Neural cell (in vitro differentiated cells): ENCODE measurements at regions not wholly inside any gene's neighbourhood (a gene's known extent, or its start where the extent isn't known, plus 50 kb on each side); places are given as distances from the start of the nearest gene placed in this dataset.

Experiments used
- H2AFZ ChIP-seq: fragments of 200-600, 300-800 bp; sonication (generic), shearing (Covaris generic); 2 replicates; pipeline ENCODE4 v1.6.0; 2014; ENCODE audit warnings: low read depth, mild to moderate bottlenecking, antibody characterized with exemption, low read length, moderate library complexity
- H3F3A ChIP-seq: fragments of 200-600 bp; shearing (Covaris generic); 2 replicates; pipeline ENCODE4 v1.6.1; 2016; ENCODE audit warnings: mild to moderate bottlenecking, moderate library complexity, mixed read lengths, antibody characterized with exemption, low read length; ENCODE audit not compliant: insufficient read depth, poor library complexity, severe bottlenecking
- H3K27ac ChIP-seq: fragments of 200-600, 300-800 bp; sonication (generic), shearing (Covaris generic); 2 replicates; pipeline ENCODE4 v1.5.1; 2014; ENCODE audit warnings: mild to moderate bottlenecking, low read length, moderate library complexity
- H3K27me3 ChIP-seq: fragments of 300-800, 200-600 bp; sonication (generic), shearing (Covaris generic); 2 replicates; pipeline ENCODE4 v1.6.0; 2014; ENCODE audit warnings: mild to moderate bottlenecking, low read depth, low read length, moderate library complexity; ENCODE audit not compliant: insufficient read depth
- H3K36me3 ChIP-seq: fragments of 300-800, 200-600 bp; sonication (generic), shearing (Covaris generic); 2 replicates; pipeline ENCODE4 v1.5.1; 2014; ENCODE audit warnings: mild to moderate bottlenecking, antibody characterized with exemption, low read length, moderate library complexity; ENCODE audit not compliant: insufficient read depth
- H3K4me2 ChIP-seq: fragments of 300-800, 200-600 bp; sonication (generic), shearing (Covaris generic); 2 replicates; pipeline ENCODE4 v1.6.0; 2014; ENCODE audit warnings: mild to moderate bottlenecking, low read length
- H3K4me3 ChIP-seq: fragments of 300-800, 200-600 bp; sonication (generic), shearing (Covaris generic); 2 replicates; pipeline ENCODE4 v1.5.1; 2014; ENCODE audit warnings: mild to moderate bottlenecking, low read length, moderate library complexity
- H3K79me2 ChIP-seq: fragments of 200-600 bp; shearing (Covaris generic); replicated peaks from 2 replicates; pipeline ENCODE4 v1.6.0; 2014; ENCODE audit warnings: mild to moderate bottlenecking, low read length, moderate library complexity; ENCODE audit not compliant: insufficient read depth
- H3K9ac ChIP-seq: fragments of 300-800, 200-600 bp; sonication (generic), shearing (Covaris generic); 2 replicates; pipeline ENCODE4 v1.6.1; 2016; ENCODE audit warnings: mild to moderate bottlenecking, low read length, mixed read lengths
- H3K9me2 ChIP-seq: fragments of 200-600 bp; shearing (Covaris generic); 2 replicates; pipeline ENCODE4 v1.6.1; 2016; ENCODE audit warnings: mild to moderate bottlenecking, low read length, mixed read lengths; ENCODE audit not compliant: insufficient read depth
- H3K9me3 ChIP-seq: fragments of 200-600, 300-800 bp; sonication (generic), shearing (Covaris generic); 2 replicates; pipeline ENCODE4 v1.6.1; 2016; ENCODE audit warnings: mild to moderate bottlenecking, mixed run types, low read length, moderate library complexity, mixed read lengths
- H4K20me1 ChIP-seq: fragments of 200-600 bp; shearing (Covaris generic); 2 replicates; pipeline ENCODE4 v1.6.1; 2016; ENCODE audit warnings: mild to moderate bottlenecking, mixed run types; ENCODE audit not compliant: insufficient read depth
- CTCF ChIP-seq: fragments of 450-650 bp; IDR thresholded peaks from 2 replicates; pipeline ENCODE4 v1.5.1; 2014; ENCODE audit warnings: antibody characterized with exemption, mild to moderate bottlenecking, moderate library complexity; ENCODE audit not compliant: poor library complexity, severe bottlenecking
- EP300 ChIP-seq: fragments of 450-650 bp; conservative IDR thresholded peaks from 2 replicates; pipeline ENCODE4 v1.6.1; 2014; ENCODE audit warnings: antibody characterized with exemption, mild to moderate bottlenecking, moderate library complexity; ENCODE audit not compliant: poor library complexity, severe bottlenecking
- EZH2 ChIP-seq: fragments of 200-600, 300-800 bp; shearing (Covaris generic), sonication (generic); IDR thresholded peaks from 2 replicates; pipeline ENCODE4 v1.6.1; 2014; ENCODE audit warnings: antibody characterized with exemption, low read length, borderline replicate concordance, mild to moderate bottlenecking; ENCODE audit not compliant: insufficient read depth, poor library complexity, severe bottlenecking
- MXI1 ChIP-seq: fragments of 450-650 bp; conservative IDR thresholded peaks from 2 replicates; pipeline ENCODE4 v1.6.1; 2014; ENCODE audit warnings: antibody characterized with exemption, mild to moderate bottlenecking; ENCODE audit not compliant: poor library complexity, severe bottlenecking
- POLR2AphosphoS5 ChIP-seq: IDR thresholded peaks from 2 replicates; pipeline ENCODE4 v1.6.1; 2012
- RAD21 ChIP-seq: fragments of 450-650 bp; conservative IDR thresholded peaks from 2 replicates; pipeline ENCODE4 v1.6.1; 2014; ENCODE audit warnings: antibody characterized with exemption, mild to moderate bottlenecking, moderate library complexity
- REST ChIP-seq: IDR thresholded peaks from 2 replicates; pipeline ENCODE4 v1.6.1; 2012; ENCODE audit warnings: borderline replicate concordance
- SMC3 ChIP-seq: fragments of 450-650 bp; conservative IDR thresholded peaks from 2 replicates; pipeline ENCODE4 v1.6.1; 2014; ENCODE audit warnings: antibody characterized with exemption, mild to moderate bottlenecking, moderate library complexity; ENCODE audit not compliant: poor library complexity
- TAF1 ChIP-seq: IDR thresholded peaks from 2 replicates; pipeline ENCODE4 v1.6.1; 2012; ENCODE audit warnings: low read depth

DNA sequence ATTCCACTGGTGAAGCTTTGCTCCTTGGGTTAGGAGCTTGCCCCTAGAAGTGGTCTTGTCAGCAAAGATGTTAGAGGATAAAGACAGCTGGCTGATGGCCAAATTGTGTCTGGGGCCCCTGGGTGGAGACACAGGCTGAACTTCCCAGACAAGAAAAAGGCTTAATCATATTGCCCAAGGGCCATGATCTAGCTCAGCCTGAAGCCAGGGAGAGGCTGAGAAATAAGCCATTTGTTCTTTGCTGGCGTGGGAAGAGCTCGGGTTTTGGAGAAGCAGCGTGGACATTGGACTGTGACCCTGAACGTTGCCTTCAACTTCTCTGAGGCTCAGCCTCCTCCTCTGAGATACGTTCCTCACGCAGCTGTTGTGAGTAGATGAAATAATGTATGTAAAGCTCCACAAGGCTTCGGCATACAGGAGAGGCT is 153.0 kb downstream of the ZFP36L2 start:
- H3K27ac ChIP-seq, result no peak overlapping the region
- no peaks in the 10 kb centered on the region for H3K9me2 ChIP-seq
- H3K4me3 ChIP-seq, result no peak overlapping the region
- H3K79me2 ChIP-seq, result no peaks in the 10 kb centered on the region
- no peaks in the 10 kb centered on the region for H3K36me3 ChIP-seq
- no peak overlapping the region for H2AFZ ChIP-seq
- H3F3A ChIP-seq, result no peaks in the 10 kb centered on the region
- H3K27me3 ChIP-seq, result no peaks in the 10 kb centered on the region
- H3K9ac ChIP-seq, result no peak overlapping the region
- no peaks in the 10 kb centered on the region for H3K9me3 ChIP-seq
- H3K4me2 ChIP-seq, result no peak overlapping the region
- TF ChIP-seq EP300, result no peak
- no peak for TF ChIP-seq TAF1
- TF ChIP-seq CTCF, result no peak
- no peaks in the 10 kb centered on the region for H4K20me1 ChIP-seq

- H3K9me2 ChIP-seq, result no peaks in the 10 kb centered on the region
- no peak overlapping the region for H3K4me3 ChIP-seq
- H3F3A ChIP-seq, result no peaks in the 10 kb centered on the region
- no peak overlapping the region for H3K4me2 ChIP-seq
- H3K9me3 ChIP-seq, result no peaks in the 10 kb centered on the region
- H3K9ac ChIP-seq, result no peak overlapping the region
- H3K27me3 ChIP-seq, result no peaks in the 10 kb centered on the region
- H2AFZ ChIP-seq, result no peak overlapping the region
- H3K27ac ChIP-seq, result no peak overlapping the region
- TF ChIP-seq SMC3 (no peak), MXI1 (no peak), CTCF (no peak), REST (no peak), EZH2 (no peak), RAD21 (no peak), POLR2AphosphoS5 (no peak), TAF1 (no peak), EP300 (no peak)
- H4K20me1 ChIP-seq, result no peaks in the 10 kb centered on the region
- no peaks in the 10 kb centered on the region for H3K79me2 ChIP-seq
- H3K36me3 ChIP-seq, result no peaks in the 10 kb centered on the region
Observed at GRCh38 chr2:43071599-43072550, 154.5 kb downstream of the ZFP36L2 start.
